ENCODE measurements at regions not wholly inside any gene's neighbourhood (a gene's known extent, or its start where the extent isn't known, plus 50 kb on each side); places are given as distances from the start of the nearest gene placed in this dataset.

- Histone ChIP-seq H3K4me1 (ENCODE audit: control insufficient read depth in 1 of 2, low read depth in 2 of 2) (peaks cover 17 to 31% of the 10 kb centered on the region in 2 donors), H3K36me3 (no peaks in the 10 kb centered on the region), H3K4me3 (no peak overlapping the region), H3K27ac (no peak overlapping the region), H3K27me3 (replicated peaks; ENCODE audit: insufficient read depth) (no peaks in the 10 kb centered on the region), H3K9me3 (no peaks in the 10 kb centered on the region)
- ATAC-seq (ENCODE audit: insufficient number of reproducible peaks, low FRiP score, low read depth) (no peak), DNase-seq (ENCODE audit: low spot score) (no peak)
- no peak for TF ChIP-seq CTCF (IDR thresholded peaks at IDR 0.05)
Measured at GRCh38 chr3:150145659-150146058, 175.0 kb upstream of the PFN2 start.

- Histone ChIP-seq H3K36me3 (no peaks in the 10 kb centered on the region), H3K4me3 (no peak overlapping the region), H3K4me1 (ENCODE audit: control insufficient read depth in 1 of 2, low read depth in 2 of 2) (peaks cover 12 to 24% of the 10 kb centered on the region in 2 donors), H3K27me3 (replicated peaks; ENCODE audit: insufficient read depth) (no peaks in the 10 kb centered on the region), H3K9me3 (no peaks in the 10 kb centered on the region), H3K27ac (no peak overlapping the region)
- no peak for TF ChIP-seq CTCF (IDR thresholded peaks at IDR 0.05)
- DNase-seq (ENCODE audit: low spot score), result no peak
- no peak for ATAC-seq (ENCODE audit: insufficient number of reproducible peaks, low FRiP score, low read depth)
Measured at GRCh38 chr3:150144191-150144708, 173.6 kb upstream of the PFN2 start.

- DNase-seq (ENCODE audit: low spot score), result no peak
- no peaks in the 10 kb centered on the region for H3K9me3 ChIP-seq
- ATAC-seq (ENCODE audit: insufficient number of reproducible peaks, low FRiP score, low read depth), result no peak
- H3K36me3 ChIP-seq, result no peaks in the 10 kb centered on the region
- no peak overlapping the region for H3K4me3 ChIP-seq
- peaks cover 7 to 16% of the 10 kb centered on the region in 2 donors for H3K4me1 ChIP-seq (ENCODE audit: control insufficient read depth in 1 of 2, low read depth in 2 of 2)
- no peak for TF ChIP-seq CTCF (IDR thresholded peaks at IDR 0.05)
- H3K27me3 ChIP-seq (replicated peaks; ENCODE audit: insufficient read depth), result no peaks in the 10 kb centered on the region
- no peak overlapping the region for H3K27ac ChIP-seq
Measured at GRCh38 chr3:150142936-150143335, 172.2 kb upstream of the PFN2 start.

- no peaks in the 10 kb centered on the region for H3K9me3 ChIP-seq
- H3K27ac ChIP-seq, result no peak overlapping the region
- no peaks in the 10 kb centered on the region for H3K27me3 ChIP-seq (replicated peaks; ENCODE audit: insufficient read depth)
- no peak for ATAC-seq (ENCODE audit: insufficient number of reproducible peaks, low FRiP score, low read depth)
- no peak for DNase-seq (ENCODE audit: low spot score)
- no peak overlapping the region for H3K4me3 ChIP-seq
- H3K36me3 ChIP-seq, result no peaks in the 10 kb centered on the region
- peaks cover 0 to 6% of the 10 kb centered on the region in 2 donors for H3K4me1 ChIP-seq (ENCODE audit: control insufficient read depth in 1 of 2, low read depth in 2 of 2)
- TF ChIP-seq CTCF (IDR thresholded peaks at IDR 0.05), result no peak
Measured at GRCh38 chr3:150141790-150142326, 171.2 kb upstream of the PFN2 start.

GRCh38 chr3:150140614-150141321 is 170.1 kb upstream of the PFN2 start:
- H3K4me3 ChIP-seq, result no peak overlapping the region
- no peaks in the 10 kb centered on the region for H3K36me3 ChIP-seq
- no peak for ATAC-seq (ENCODE audit: insufficient number of reproducible peaks, low FRiP score, low read depth)
- H3K27ac ChIP-seq, result no peak overlapping the region
- no peak for TF ChIP-seq CTCF (IDR thresholded peaks at IDR 0.05)
- H3K4me1 ChIP-seq (ENCODE audit: control insufficient read depth in 1 of 2, low read depth in 2 of 2), result peaks cover 0 to 3% of the 10 kb centered on the region in 2 donors
- no peaks in the 10 kb centered on the region for H3K27me3 ChIP-seq (replicated peaks; ENCODE audit: insufficient read depth)
- DNase-seq (ENCODE audit: low spot score), result no peak
- H3K9me3 ChIP-seq, result no peaks in the 10 kb centered on the region
